GM12878 (cell line): ENCODE measurements at regions not wholly inside any gene's neighbourhood (a gene's known extent, or its start where the extent isn't known, plus 50 kb on each side); places are given as distances from the start of the nearest gene placed in this dataset.

ENCODE experiments used
- ATAC-seq: fragments of 200-7000 bp; cut with Tn5 transposase; 3 replicates; pipeline ENCODE4 v1.9.1; 2020; ENCODE audit warnings: mild to moderate bottlenecking, moderate library complexity
- BruUV-seq: library from RNA; stranded (reverse); fragments of 400-500 nt; replicated peaks from 2 replicates; lab custom pipeline; 2021; lab: Mats Ljungman, UMichigan
- CTCF ChIA-PET: fragments of 300-600 bp; sonication (Branson Sonifier 250); formaldehyde crosslinking; extraction: SDS; loops from one replicate; lab custom pipeline; 2021; ENCODE audit warnings: inconsistent platforms; lab: Yijun Ruan, JAX
- POLR2A ChIA-PET: fragments of 350-600 bp; formaldehyde crosslinking; extraction: SDS; loops from one replicate; lab custom pipeline; 2021; ENCODE audit warnings: inconsistent platforms; lab: Charles Lee
- RAD21 ChIA-PET: fragments of 300-600 bp; sonication (Branson Sonifier 250); formaldehyde crosslinking; loops from one replicate; lab custom pipeline; 2023; ENCODE audit warnings: antibody characterized with exemption; ENCODE audit not compliant: unreplicated experiment; lab: Charles Lee
- SMC1A ChIA-PET: fragments of 300-600 bp; sonication (Branson Sonifier 250); formaldehyde crosslinking; loops from one replicate; lab custom pipeline; 2023; ENCODE audit not compliant: unreplicated experiment, uncharacterized antibody; lab: Charles Lee
- DNase-seq: peaks from one replicate; pipeline ENCODE4 v3.0.0-alpha.2; 2011; ENCODE audit warnings: low read depth, low spot score
- FAIRE-seq: peaks from 3 replicates; lab custom pipeline; 2011; peaks lifted over from hg19 to GRCh38; lab: Jason Lieb, UNC
- H2AFZ ChIP-seq: 2 replicates; pipeline ENCODE4 v1.6.0; 2011; ENCODE audit warnings: low read depth, low read length, control low read depth; ENCODE audit not compliant: control insufficient read depth
- H3K27ac ChIP-seq: 2 replicates; pipeline ENCODE4 v1.5.1; 2011; ENCODE audit warnings: control low read depth; ENCODE audit not compliant: control insufficient read depth, insufficient read depth
- H3K27me3 ChIP-seq, 2 experiments: replicated peaks in 1 of 2; 2 replicates each; pipeline versions ENCODE4 v1.6.0 to v1.6.1; 2011; ENCODE audit warnings: low read length in 1 of 2; ENCODE audit not compliant: control insufficient read depth in 2 of 2, insufficient read depth in 2 of 2
- H3K36me3 ChIP-seq, 2 experiments: 2 replicates each; pipeline ENCODE4 v1.5.1; 2011; ENCODE audit warnings: low read length in 1 of 2; ENCODE audit not compliant: control insufficient read depth in 2 of 2, insufficient read depth in 2 of 2
- H3K4me1 ChIP-seq: 2 replicates; pipeline ENCODE4 v1.6.1; 2011; ENCODE audit warnings: mild to moderate bottlenecking, low read length, moderate library complexity, mixed read lengths; ENCODE audit not compliant: control insufficient read depth, insufficient read depth
- H3K4me2 ChIP-seq: 2 replicates; pipeline ENCODE4 v1.6.0; 2011; ENCODE audit warnings: control low read depth; ENCODE audit not compliant: control insufficient read depth, insufficient read depth
- H3K4me3 ChIP-seq: fragments of 200-600 bp; sonication (generic); 2 replicates; pipeline ENCODE4 v1.5.1; 2016
- H3K79me2 ChIP-seq: 2 replicates; pipeline ENCODE4 v1.6.0; 2011; ENCODE audit warnings: low read length; ENCODE audit not compliant: control insufficient read depth, insufficient read depth
- H3K9ac ChIP-seq: 2 replicates; pipeline ENCODE4 v1.8.0; 2011; ENCODE audit warnings: low read length, control low read depth, mixed read lengths; ENCODE audit not compliant: control insufficient read depth, insufficient read depth
- H3K9me3 ChIP-seq: replicated peaks from 3 replicates; pipeline ENCODE4 v1.5.1; 2011; ENCODE audit warnings: mild to moderate bottlenecking, low read length; ENCODE audit not compliant: control insufficient read depth, insufficient read depth
- H4K20me1 ChIP-seq: 2 replicates; pipeline ENCODE4 v1.6.0; 2011; ENCODE audit not compliant: control insufficient read depth, insufficient read depth
- BCL11A ChIP-seq: IDR thresholded peaks from 2 replicates; pipeline ENCODE4 v1.6.1; 2011; ENCODE audit warnings: low read depth, low read length
- CEBPB ChIP-seq, 2 experiments: fragments of 150-350 bp in 1 of 2; IDR thresholded peaks; 2 replicates each; pipeline ENCODE4 v1.6.1; 2012 to 2014; ENCODE audit warnings: low read depth in 2 of 2, low read length in 2 of 2, borderline replicate concordance in 1 of 2, inconsistent platforms in 1 of 2
- CEBPZ ChIP-seq: fragments of 150-350 bp; IDR thresholded peaks from 2 replicates; pipeline ENCODE4 v1.6.1; 2016; ENCODE audit warnings: low read depth, low read length
- ETV6 ChIP-seq, 2 experiments: fragments of 450-650 bp in 1 of 2; IDR thresholded peaks in 1 of 2; conservative IDR thresholded peaks in 1 of 2; 2 replicates each; pipeline ENCODE4 v1.6.1; 2014; ENCODE audit warnings: antibody characterized with exemption in 1 of 2, borderline replicate concordance in 1 of 2, low read depth in 1 of 2, mild to moderate bottlenecking in 1 of 2, moderate library complexity in 1 of 2
- HDAC6 ChIP-seq: fragments of 200-600 bp; sonication (generic); IDR thresholded peaks from one replicate; pipeline ENCODE4 v1.8.0; 2017; ENCODE audit warnings: antibody characterized with exemption; ENCODE audit not compliant: unreplicated experiment
- JUNB ChIP-seq: IDR thresholded peaks from 2 replicates; pipeline ENCODE4 v1.6.1; 2016; ENCODE audit warnings: antibody characterized with exemption, mild to moderate bottlenecking
- NBN ChIP-seq: fragments of 450-650 bp; IDR thresholded peaks from 2 replicates; pipeline ENCODE4 v1.6.1; 2016
- RELA ChIP-seq: fragments of 450-650 bp; IDR thresholded peaks from 2 replicates; pipeline ENCODE4 v1.8.0; 2014; ENCODE audit warnings: borderline replicate concordance; ENCODE audit not compliant: partially characterized antibody
- SREBF1 ChIP-seq: IDR thresholded peaks from 2 replicates; pipeline ENCODE4 v1.6.1; 2012; ENCODE audit warnings: mild to moderate bottlenecking, low read length
- TARDBP ChIP-seq: IDR thresholded peaks from 2 replicates; pipeline ENCODE4 v1.6.1; 2016; ENCODE audit warnings: borderline replicate concordance
- USF2 ChIP-seq: IDR thresholded peaks from 2 replicates; pipeline ENCODE4 v1.6.1; 2011; ENCODE audit warnings: low read depth, low read length, improper control_type of control experiment, borderline replicate concordance
- ZNF207 ChIP-seq: fragments of 450-650 bp; IDR thresholded peaks from 2 replicates; pipeline ENCODE4 v1.6.1; 2014; ENCODE audit warnings: antibody characterized with exemption, mild to moderate bottlenecking, borderline replicate concordance
- ZNF24 ChIP-seq: fragments of 450-650 bp; IDR thresholded peaks from 2 replicates; pipeline ENCODE4 v1.6.1; 2017; ENCODE audit warnings: antibody characterized with exemption, mild to moderate bottlenecking
- ZZZ3 ChIP-seq: IDR thresholded peaks from 2 replicates; pipeline ENCODE4 v1.6.1; 2011; ENCODE audit warnings: low read depth; ENCODE audit not compliant: control insufficient read depth, insufficient read length
- in situ Hi-C: fragments of 300-500 bp; cut with MboI; formaldehyde crosslinking; loops from 9 replicates; pipeline ENCODE4 v1.14.3; 2018; ENCODE audit warnings: mixed read lengths
- intact Hi-C: fragments of 100-400 bp; cut with micrococcal nuclease; formaldehyde crosslinking; loops from one replicate; pipeline ENCODE4 v1.14.2; 2022; ENCODE audit not compliant: unreplicated experiment

DNA sequence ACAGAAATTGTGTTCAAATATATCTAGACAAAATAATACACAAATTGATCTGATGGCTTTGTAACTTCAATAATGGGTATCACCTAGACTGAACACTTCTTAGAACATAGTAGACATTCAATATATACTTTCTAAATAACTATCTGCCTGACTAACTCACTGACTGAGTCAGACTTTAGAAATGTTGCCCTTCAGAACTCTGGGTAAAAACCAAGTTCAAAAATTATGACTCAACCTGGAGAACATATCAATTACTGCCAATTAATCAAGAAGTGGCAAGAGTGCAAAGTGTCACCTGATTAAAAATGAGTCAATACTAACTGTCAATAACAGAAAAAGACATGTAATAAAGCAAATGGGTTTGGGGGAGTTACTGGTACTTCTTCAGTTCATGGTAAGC is 144.6 kb upstream of the TMCO5A start:
- 0 out of 4 replicates have a peak, but pooled peaks cover 0 to 2% of the 10 kb centered on the region in 2 experiments for H3K27me3 ChIP-seq
- no peaks in the 10 kb centered on the region for H4K20me1 ChIP-seq
- H3K4me2 ChIP-seq = no peak overlapping the region
- ATAC-seq (no peak), DNase-seq (no peak), FAIRE-seq (no peak)
- no peak overlapping the region for H3K4me3 ChIP-seq
- H3K36me3 ChIP-seq = no peaks in the 10 kb centered on the region
- ChIA-PET CTCF (no interaction called here), SMC1A (no interaction called here), POLR2A (no interaction called here), RAD21 (no interaction called here)
- no peak overlapping the region for H3K9ac ChIP-seq
- H3K79me2 ChIP-seq = no peaks in the 10 kb centered on the region
- no peaks in the 10 kb centered on the region for H3K4me1 ChIP-seq
- in situ Hi-C loops (no loop called here), intact Hi-C loops (no loop called here)
- no TSS peak for BruUV-seq
- no peak overlapping the region for H2AFZ ChIP-seq
- no peaks in the 10 kb centered on the region for H3K9me3 ChIP-seq
- H3K27ac ChIP-seq = no peak overlapping the region
- no peak for TF ChIP-seq RELA
- TF ChIP-seq ETV6 (conservative IDR thresholded peaks at IDR 0.05 in 1 of 2, IDR thresholded peaks at IDR 0.05 in 1 of 2; ENCODE audit: borderline replicate concordance in 1 of 2, low read depth in 1 of 2) = no peak
- TF ChIP-seq BCL11A = no peak
- TF ChIP-seq ZNF24 = no peak
- TF ChIP-seq ZNF207 = no peak
- TF ChIP-seq ZZZ3 = no peak
- no peak for TF ChIP-seq TARDBP
- TF ChIP-seq SREBF1 = no peak
- TF ChIP-seq CEBPB (IDR thresholded peaks at IDR 0.05; ENCODE audit: borderline replicate concordance in 1 of 2, low read depth in 2 of 2, low read length in 2 of 2) = no peak
- TF ChIP-seq USF2 = no peak
- no peak for TF ChIP-seq CEBPZ
- no peak for TF ChIP-seq HDAC6
- no peak for TF ChIP-seq JUNB
- TF ChIP-seq NBN = no peak
